ENCODE measurements at regions not wholly inside any gene's neighbourhood (a gene's known extent, or its start where the extent isn't known, plus 50 kb on each side); places are given as distances from the start of the nearest gene placed in this dataset.

- no peak for DNase-seq (ENCODE audit: low spot score)
Measured at GRCh38 chr5:135723491-135723890, 111.0 kb upstream of the SLC25A48 start.

- no peak for DNase-seq (ENCODE audit: low spot score)
Measured at GRCh38 chr5:135721548-135722090, 112.8 kb upstream of the SLC25A48 start.

GRCh38 chr5:135720191-135720590, 114.3 kb upstream of the SLC25A48 start:
- no peak for DNase-seq (ENCODE audit: low spot score)

- no peak for DNase-seq (ENCODE audit: low spot score)
Measured at GRCh38 chr5:135719428-135720063, 114.9 kb upstream of the SLC25A48 start.

GRCh38 chr5:135718651-135719050, 115.8 kb upstream of the SLC25A48 start:
- DNase-seq (ENCODE audit: low spot score): no peak

GRCh38 chr5:135718151-135718550, 116.3 kb upstream of the SLC25A48 start:
- DNase-seq (ENCODE audit: low spot score): peak; percentile 83

GRCh38 chr5:135715267-135716055, 119.0 kb upstream of the SLC25A48 start:
- DNase-seq (ENCODE audit: low spot score): peak; percentile 70

GRCh38 chr5:135714126-135714894, 120.2 kb upstream of the SLC25A48 start:
- DNase-seq (ENCODE audit: low spot score): peak; percentile 13

GRCh38 chr5:135713161-135713915, 121.1 kb upstream of the SLC25A48 start:
- DNase-seq (ENCODE audit: low spot score): no peak

- no peak for DNase-seq (ENCODE audit: low spot score)
Measured at GRCh38 chr5:135711911-135712310, 122.6 kb upstream of the SLC25A48 start.

- DNase-seq (ENCODE audit: low spot score): no peak
Measured at GRCh38 chr5:135710045-135710675, 124.3 kb upstream of the SLC25A48 start.

GRCh38 chr5:135709208-135709575, 125.3 kb upstream of the SLC25A48 start:
- no peak for DNase-seq (ENCODE audit: low spot score)

- no peak for DNase-seq (ENCODE audit: low spot score)
Measured at GRCh38 chr5:135708481-135709207, 125.8 kb upstream of the SLC25A48 start.

GRCh38 chr5:135707302-135707701, 127.2 kb upstream of the SLC25A48 start:
- DNase-seq (ENCODE audit: low spot score): no peak

- DNase-seq (ENCODE audit: low spot score): no peak
Measured at GRCh38 chr5:135706893-135707292, 127.6 kb upstream of the SLC25A48 start.

GRCh38 chr5:135706474-135706873, 127.7 kb upstream of the CXCL14 start:
- DNase-seq (ENCODE audit: low spot score): no peak

GRCh38 chr5:135705941-135706466, 127.2 kb upstream of the CXCL14 start:
- DNase-seq (ENCODE audit: low spot score): no peak

GRCh38 chr5:135705141-135705631, 126.4 kb upstream of the CXCL14 start:
- peak; percentile 44 for DNase-seq (ENCODE audit: low spot score)

GRCh38 chr5:135704616-135705015, 125.8 kb upstream of the CXCL14 start:
- no peak for DNase-seq (ENCODE audit: low spot score)

GRCh38 chr5:135703016-135703550, 124.3 kb upstream of the CXCL14 start:
- DNase-seq (ENCODE audit: low spot score): no peak

All from kidney tubule cell (primary cell).